ENCODE measurements at regions not wholly inside any gene's neighbourhood (a gene's known extent, or its start where the extent isn't known, plus 50 kb on each side); places are given as distances from the start of the nearest gene placed in this dataset.

- no peaks in the 10 kb centered on the region for H3K79me2 ChIP-seq (ENCODE audit: insufficient read depth, low read length)
- H4K20me1 ChIP-seq (ENCODE audit: insufficient read depth, low read length) = no peaks in the 10 kb centered on the region
- no peak overlapping the region for H3K4me3 ChIP-seq (ENCODE audit: insufficient read depth, low read length)
- TF ChIP-seq, protein P1, sequence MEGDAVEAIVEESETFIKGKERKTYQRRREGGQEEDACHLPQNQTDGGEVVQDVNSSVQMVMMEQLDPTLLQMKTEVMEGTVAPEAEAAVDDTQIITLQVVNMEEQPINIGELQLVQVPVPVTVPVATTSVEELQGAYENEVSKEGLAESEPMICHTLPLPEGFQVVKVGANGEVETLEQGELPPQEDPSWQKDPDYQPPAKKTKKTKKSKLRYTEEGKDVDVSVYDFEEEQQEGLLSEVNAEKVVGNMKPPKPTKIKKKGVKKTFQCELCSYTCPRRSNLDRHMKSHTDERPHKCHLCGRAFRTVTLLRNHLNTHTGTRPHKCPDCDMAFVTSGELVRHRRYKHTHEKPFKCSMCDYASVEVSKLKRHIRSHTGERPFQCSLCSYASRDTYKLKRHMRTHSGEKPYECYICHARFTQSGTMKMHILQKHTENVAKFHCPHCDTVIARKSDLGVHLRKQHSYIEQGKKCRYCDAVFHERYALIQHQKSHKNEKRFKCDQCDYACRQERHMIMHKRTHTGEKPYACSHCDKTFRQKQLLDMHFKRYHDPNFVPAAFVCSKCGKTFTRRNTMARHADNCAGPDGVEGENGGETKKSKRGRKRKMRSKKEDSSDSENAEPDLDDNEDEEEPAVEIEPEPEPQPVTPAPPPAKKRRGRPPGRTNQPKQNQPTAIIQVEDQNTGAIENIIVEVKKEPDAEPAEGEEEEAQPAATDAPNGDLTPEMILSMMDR (IDR thresholded peaks at IDR 0.05; ENCODE audit: extremely low read depth, low read depth, low read length) = no peak
- no peak overlapping the region for H2AFZ ChIP-seq (ENCODE audit: low read length)
- no peaks in the 10 kb centered on the region for H3K27me3 ChIP-seq (ENCODE audit: insufficient read depth, low read length)
- no peak for DNase-seq (ENCODE audit: insufficient read length, low spot score, missing footprints)
- no peak overlapping the region for H3K4me2 ChIP-seq (ENCODE audit: insufficient read depth, low read length)
- no peak overlapping the region for H3K27ac ChIP-seq (ENCODE audit: low read depth, low read length)
- no peaks in the 10 kb centered on the region for H3K36me3 ChIP-seq (ENCODE audit: insufficient read depth, low read length)
- H3K9me3 ChIP-seq (ENCODE audit: low read depth, low read length) = no peaks in the 10 kb centered on the region
- no peaks in the 10 kb centered on the region for H3K4me1 ChIP-seq (ENCODE audit: insufficient read depth, low read length)
Observed at GRCh38 chr14:37988472-37988871, 219.2 kb upstream of the SSTR1 start.

DNA sequence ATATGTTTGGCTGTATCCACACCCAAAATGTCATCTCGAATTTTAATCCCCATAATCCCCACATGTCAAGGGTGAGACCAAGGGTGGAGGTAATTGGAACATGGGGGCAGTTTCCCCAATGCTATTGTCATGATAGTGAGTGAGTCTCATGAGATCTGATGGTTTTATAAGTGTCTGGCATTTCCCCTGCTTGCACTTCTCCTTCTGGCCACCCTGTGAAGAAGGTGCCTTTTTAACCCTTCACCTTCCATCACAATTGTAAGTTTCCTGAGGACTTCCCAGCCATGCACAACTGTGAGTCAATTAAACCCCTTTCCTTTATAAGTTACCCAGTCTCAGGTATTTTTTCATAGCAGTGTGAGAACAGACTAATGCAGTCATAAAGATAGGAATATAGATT is 216.7 kb upstream of the SSTR1 start:
- Histone ChIP-seq H3K36me3 (ENCODE audit: insufficient read depth, low read length) (no peaks in the 10 kb centered on the region), H4K20me1 (ENCODE audit: insufficient read depth, low read length) (no peaks in the 10 kb centered on the region), H3K4me3 (ENCODE audit: insufficient read depth, low read length) (no peak overlapping the region), H3K27me3 (ENCODE audit: insufficient read depth, low read length) (no peaks in the 10 kb centered on the region), H2AFZ (ENCODE audit: low read length) (no peak overlapping the region), H3K4me1 (ENCODE audit: insufficient read depth, low read length) (no peaks in the 10 kb centered on the region), H3K79me2 (ENCODE audit: insufficient read depth, low read length) (no peaks in the 10 kb centered on the region), H3K9me3 (ENCODE audit: low read depth, low read length) (no peaks in the 10 kb centered on the region), H3K4me2 (ENCODE audit: insufficient read depth, low read length) (no peak overlapping the region), H3K27ac (ENCODE audit: low read depth, low read length) (no peak overlapping the region)
- DNase-seq (ENCODE audit: insufficient read length, low spot score, missing footprints) = no peak
- TF ChIP-seq, protein P1 (IDR thresholded peaks at IDR 0.05; ENCODE audit: extremely low read depth, low read depth, low read length) = no peak

DNA sequence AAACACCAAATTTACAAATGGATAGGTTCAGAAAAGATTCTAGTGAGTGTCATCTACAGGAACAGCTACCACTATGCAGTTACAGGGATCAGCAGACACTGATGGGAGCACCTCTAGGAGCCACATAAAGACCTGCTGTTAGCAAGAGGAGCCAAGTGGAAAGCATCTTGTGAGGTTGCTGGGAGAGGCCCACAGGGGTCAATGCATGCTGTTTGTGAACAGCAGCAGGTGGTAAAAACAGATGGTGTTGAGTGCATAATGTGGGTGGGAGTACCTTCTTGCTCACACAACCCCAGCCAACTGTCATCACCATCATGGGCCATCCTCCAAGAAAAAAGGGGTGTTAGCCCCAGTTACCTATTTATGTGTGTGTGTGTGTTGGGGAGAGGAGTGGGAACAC is 215.2 kb upstream of the SSTR1 start:
- Histone ChIP-seq H3K4me2 (ENCODE audit: insufficient read depth, low read length) (no peak overlapping the region), H4K20me1 (ENCODE audit: insufficient read depth, low read length) (no peaks in the 10 kb centered on the region), H3K4me3 (ENCODE audit: insufficient read depth, low read length) (no peak overlapping the region), H3K27me3 (ENCODE audit: insufficient read depth, low read length) (no peaks in the 10 kb centered on the region), H3K9me3 (ENCODE audit: low read depth, low read length) (no peaks in the 10 kb centered on the region), H3K27ac (ENCODE audit: low read depth, low read length) (no peak overlapping the region), H3K36me3 (ENCODE audit: insufficient read depth, low read length) (no peaks in the 10 kb centered on the region), H2AFZ (ENCODE audit: low read length) (no peak overlapping the region), H3K4me1 (ENCODE audit: insufficient read depth, low read length) (no peaks in the 10 kb centered on the region), H3K79me2 (ENCODE audit: insufficient read depth, low read length) (no peaks in the 10 kb centered on the region)
- TF ChIP-seq, protein P1 (IDR thresholded peaks at IDR 0.05; ENCODE audit: extremely low read depth, low read depth, low read length) = no peak
- no peak for DNase-seq (ENCODE audit: insufficient read length, low spot score, missing footprints)

- no peak overlapping the region for H3K27ac ChIP-seq (ENCODE audit: low read depth, low read length)
- H3K4me2 ChIP-seq (ENCODE audit: insufficient read depth, low read length) = no peak overlapping the region
- no peak overlapping the region for H3K4me3 ChIP-seq (ENCODE audit: insufficient read depth, low read length)
- no peaks in the 10 kb centered on the region for H3K4me1 ChIP-seq (ENCODE audit: insufficient read depth, low read length)
- DNase-seq (ENCODE audit: insufficient read length, low spot score, missing footprints) = no peak
- TF ChIP-seq, protein P1 (IDR thresholded peaks at IDR 0.05; ENCODE audit: extremely low read depth, low read depth, low read length) = no peak
- no peak overlapping the region for H2AFZ ChIP-seq (ENCODE audit: low read length)
- no peaks in the 10 kb centered on the region for H3K27me3 ChIP-seq (ENCODE audit: insufficient read depth, low read length)
- H3K79me2 ChIP-seq (ENCODE audit: insufficient read depth, low read length) = no peaks in the 10 kb centered on the region
- H3K36me3 ChIP-seq (ENCODE audit: insufficient read depth, low read length) = no peaks in the 10 kb centered on the region
- no peaks in the 10 kb centered on the region for H4K20me1 ChIP-seq (ENCODE audit: insufficient read depth, low read length)
- no peaks in the 10 kb centered on the region for H3K9me3 ChIP-seq (ENCODE audit: low read depth, low read length)
Observed at GRCh38 chr14:37994846-37995372, 212.8 kb upstream of the SSTR1 start.
